ENCODE measurements at regions not wholly inside any gene's neighbourhood (a gene's known extent, or its start where the extent isn't known, plus 50 kb on each side); places are given as distances from the start of the nearest gene placed in this dataset.
A peak's percentile ranks its signal among the peaks of the same experiment; 100 is the strongest.

- Mint-ChIP-seq H3K27ac (ENCODE audit: unreplicated experiment) (peak overlapping the region; percentile 2), H3K9me3 (no peaks in the 10 kb centered on the region)
- no peak for TF ChIP-seq CTCF (conservative IDR thresholded peaks at IDR 0.05)
These were observed 543.5 kb downstream of the PTPRC start for GRCh38 chr1:199182186-199182843.

GRCh38 chr1:199184180-199184579, 545.3 kb downstream of the PTPRC start:
- Mint-ChIP-seq H3K36me3 (ENCODE audit: low read depth) (no peaks in the 10 kb centered on the region), H3K27ac (ENCODE audit: unreplicated experiment) (no peak overlapping the region), H3K9me3 (no peaks in the 10 kb centered on the region), H3K4me3 (no peak overlapping the region), H3K4me1 (peaks cover 6% of the 10 kb centered on the region), H3K27me3 (ENCODE audit: low read depth) (no peaks in the 10 kb centered on the region)
- TF ChIP-seq CTCF (conservative IDR thresholded peaks at IDR 0.05) = no peak
- no peak for DNase-seq (ENCODE audit: low read depth, low spot score)

More at GRCh38 chr1:199182186-199182843, 543.5 kb downstream of the PTPRC start:
- no peaks in the 10 kb centered on the region for H3K27me3 Mint-ChIP-seq (ENCODE audit: low read depth)
- no peak overlapping the region for H3K4me3 Mint-ChIP-seq
- H3K4me1 Mint-ChIP-seq = peaks cover 6% of the 10 kb centered on the region
- H3K36me3 Mint-ChIP-seq (ENCODE audit: low read depth) = no peaks in the 10 kb centered on the region
- no peak for DNase-seq (ENCODE audit: low read depth, low spot score)

GRCh38 chr1:199194862-199195261, 556.0 kb downstream of the PTPRC start:
- H3K27me3 Mint-ChIP-seq (ENCODE audit: low read depth) = no peaks in the 10 kb centered on the region
- no peak overlapping the region for H3K27ac Mint-ChIP-seq (ENCODE audit: unreplicated experiment)
- no peaks in the 10 kb centered on the region for H3K36me3 Mint-ChIP-seq (ENCODE audit: low read depth)
- H3K4me3 Mint-ChIP-seq = no peak overlapping the region
- H3K9me3 Mint-ChIP-seq = peaks cover 13% of the 10 kb centered on the region
- no peaks in the 10 kb centered on the region for H3K4me1 Mint-ChIP-seq
- TF ChIP-seq CTCF (conservative IDR thresholded peaks at IDR 0.05) = no peak
- no peak for DNase-seq (ENCODE audit: low read depth, low spot score)

GRCh38 chr1:199197695-199198094, 558.9 kb downstream of the PTPRC start:
- H3K4me3 Mint-ChIP-seq = no peak overlapping the region
- DNase-seq (ENCODE audit: low read depth, low spot score) = no peak
- H3K27me3 Mint-ChIP-seq (ENCODE audit: low read depth) = no peaks in the 10 kb centered on the region
- no peaks in the 10 kb centered on the region for H3K4me1 Mint-ChIP-seq
- no peak overlapping the region for H3K27ac Mint-ChIP-seq (ENCODE audit: unreplicated experiment)
- H3K36me3 Mint-ChIP-seq (ENCODE audit: low read depth) = no peaks in the 10 kb centered on the region
- H3K9me3 Mint-ChIP-seq = peaks cover 13% of the 10 kb centered on the region
- no peak for TF ChIP-seq CTCF (conservative IDR thresholded peaks at IDR 0.05)

DNA sequence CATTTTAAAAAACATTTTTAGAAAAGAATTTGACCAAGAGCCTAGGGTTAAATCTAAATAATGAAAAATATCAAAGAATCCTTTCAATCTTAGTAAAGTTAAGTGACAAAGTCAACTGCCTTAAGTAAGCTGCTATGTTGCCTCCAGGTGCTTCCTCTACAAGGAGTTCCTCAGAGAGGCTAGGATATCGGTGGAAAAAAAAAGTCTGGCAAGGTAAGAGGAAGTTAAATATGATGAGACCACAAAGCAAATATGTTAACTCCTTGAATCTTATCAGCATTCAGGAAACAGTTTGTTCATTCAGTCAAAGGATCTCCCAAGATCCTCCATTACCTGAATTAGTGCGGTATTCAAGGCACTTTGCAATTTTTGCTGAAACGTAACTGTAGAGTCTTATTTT, 563.5 kb downstream of the PTPRC start:
- H3K27me3 Mint-ChIP-seq (ENCODE audit: low read depth) = no peaks in the 10 kb centered on the region
- no peaks in the 10 kb centered on the region for H3K36me3 Mint-ChIP-seq (ENCODE audit: low read depth)
- H3K9me3 Mint-ChIP-seq = peaks cover 2% of the 10 kb centered on the region
- no peak for DNase-seq (ENCODE audit: low read depth, low spot score)
- H3K27ac Mint-ChIP-seq (ENCODE audit: unreplicated experiment) = no peak overlapping the region
- no peaks in the 10 kb centered on the region for H3K4me1 Mint-ChIP-seq
- TF ChIP-seq CTCF (conservative IDR thresholded peaks at IDR 0.05) = no peak
- H3K4me3 Mint-ChIP-seq = no peak overlapping the region

Data from neural crest cell (in vitro differentiated cells).